ENCODE measurements at regions not wholly inside any gene's neighbourhood (a gene's known extent, or its start where the extent isn't known, plus 50 kb on each side); places are given as distances from the start of the nearest gene placed in this dataset.

DNA sequence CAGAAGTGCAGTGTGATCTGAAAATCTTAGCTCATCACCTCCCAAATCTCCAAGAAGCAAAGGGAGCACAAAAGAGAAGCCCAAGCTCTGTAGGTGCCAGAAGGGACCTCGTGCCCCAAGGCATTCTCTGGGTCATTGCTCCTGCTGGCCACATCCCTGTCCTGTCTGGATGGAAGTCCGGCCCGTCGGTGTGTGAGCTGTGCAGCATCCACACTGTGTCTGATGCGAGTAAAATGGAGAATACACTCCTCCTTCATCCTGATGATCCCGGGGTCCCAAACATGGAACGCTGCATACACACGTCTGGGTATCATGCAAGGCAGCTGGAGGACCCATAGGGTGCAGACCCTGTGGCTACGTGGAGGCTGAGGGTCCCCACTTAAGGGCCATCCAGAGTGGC lies 851.4 kb downstream of the GALR1 start:
- H2AFZ ChIP-seq (ENCODE audit: low read length) = no peak overlapping the region
- in situ Hi-C loops (cut with HindIII; ENCODE audit: extremely low pct_ligation_motif_present, low pct_unique_long_range_greater_than_20kb) (no loop called here), intact Hi-C loops (cut with micrococcal nuclease; ENCODE audit: unreplicated experiment) (no loop called here)
- WGBS (ENCODE audit: low lambda C conversion rate) = 0% methylated on average over 3 of the region's 9 CpGs
- ATAC-seq = no peak
- no peak overlapping the region for H3K4me3 ChIP-seq (replicated peaks in 1 of 3; ENCODE audit: insufficient read depth in 1 of 3, low read depth in 2 of 3, low read length in 3 of 3)
- TF ChIP-seq, protein P1, sequence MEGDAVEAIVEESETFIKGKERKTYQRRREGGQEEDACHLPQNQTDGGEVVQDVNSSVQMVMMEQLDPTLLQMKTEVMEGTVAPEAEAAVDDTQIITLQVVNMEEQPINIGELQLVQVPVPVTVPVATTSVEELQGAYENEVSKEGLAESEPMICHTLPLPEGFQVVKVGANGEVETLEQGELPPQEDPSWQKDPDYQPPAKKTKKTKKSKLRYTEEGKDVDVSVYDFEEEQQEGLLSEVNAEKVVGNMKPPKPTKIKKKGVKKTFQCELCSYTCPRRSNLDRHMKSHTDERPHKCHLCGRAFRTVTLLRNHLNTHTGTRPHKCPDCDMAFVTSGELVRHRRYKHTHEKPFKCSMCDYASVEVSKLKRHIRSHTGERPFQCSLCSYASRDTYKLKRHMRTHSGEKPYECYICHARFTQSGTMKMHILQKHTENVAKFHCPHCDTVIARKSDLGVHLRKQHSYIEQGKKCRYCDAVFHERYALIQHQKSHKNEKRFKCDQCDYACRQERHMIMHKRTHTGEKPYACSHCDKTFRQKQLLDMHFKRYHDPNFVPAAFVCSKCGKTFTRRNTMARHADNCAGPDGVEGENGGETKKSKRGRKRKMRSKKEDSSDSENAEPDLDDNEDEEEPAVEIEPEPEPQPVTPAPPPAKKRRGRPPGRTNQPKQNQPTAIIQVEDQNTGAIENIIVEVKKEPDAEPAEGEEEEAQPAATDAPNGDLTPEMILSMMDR (CRISPR knock-in tag; IDR thresholded peaks at IDR 0.05) = no peak
- no peak overlapping the region for H3K9ac ChIP-seq (ENCODE audit: insufficient read depth, low read depth, low read length)
- no peaks in the 10 kb centered on the region for H3K9me3 ChIP-seq (ENCODE audit: low read length)
- H3K79me2 ChIP-seq (ENCODE audit: insufficient read depth, low read length) = no peaks in the 10 kb centered on the region
- no peaks in the 10 kb centered on the region for H4K20me1 ChIP-seq (ENCODE audit: insufficient read depth, low read length)
- H3K36me3 ChIP-seq (replicated peaks in 1 of 2; ENCODE audit: control insufficient read depth in 1 of 2, insufficient read depth in 2 of 2, low read length in 2 of 2) = no peaks in the 10 kb centered on the region
- H3K27ac ChIP-seq (ENCODE audit: extremely low read length, insufficient read depth, low read length) = no peak overlapping the region
- peaks cover 0 to 4% of the 10 kb centered on the region in 2 experiments; a peak in 1 of 5 replicates for H3K27me3 ChIP-seq (ENCODE audit: control insufficient read depth in 1 of 2, insufficient read depth in 2 of 2, low read length in 2 of 2)
- BruUV-seq (replicated peaks) = no TSS peak
- ChIA-PET POLR2A (no interaction called here), CTCF (ENCODE audit: low intra/inter-chr PET ratio, low total read pairs) (no interaction called here)
- no peak for FAIRE-seq
- no peak overlapping the region for H3K4me2 ChIP-seq (ENCODE audit: low read depth, low read length)
- no peaks in the 10 kb centered on the region for H3K4me1 ChIP-seq (ENCODE audit: insufficient read depth, low read length)
- no peak for DNase-seq (ENCODE audit: low spot score)

DNA sequence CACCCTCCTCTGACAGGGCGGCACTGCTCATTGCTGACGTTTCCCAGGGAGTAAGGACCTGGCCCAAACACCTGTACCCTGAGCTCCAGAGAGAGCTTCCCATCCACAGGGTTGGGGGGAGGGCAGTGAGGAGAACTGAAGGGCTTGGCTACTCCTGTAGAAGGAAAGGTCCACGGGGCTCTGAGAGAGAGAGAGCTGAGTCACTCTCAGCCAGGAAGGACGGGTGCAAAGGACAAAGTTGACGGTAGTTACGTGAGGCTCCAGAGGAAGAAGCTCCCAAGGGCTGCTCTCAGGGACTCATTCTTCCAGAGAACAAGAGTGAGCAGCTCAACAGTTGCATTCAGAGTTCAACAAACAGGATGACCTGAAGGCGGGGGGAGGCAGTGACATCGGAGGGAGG lies 852.5 kb downstream of the GALR1 start:
- Histone ChIP-seq H3K4me1 (ENCODE audit: insufficient read depth, low read length) (no peaks in the 10 kb centered on the region), H3K27me3 (ENCODE audit: control insufficient read depth in 1 of 2, insufficient read depth in 2 of 2, low read length in 2 of 2) (peaks cover 0 to 4% of the 10 kb centered on the region in 2 experiments; a peak in 1 of 5 replicates), H3K36me3 (replicated peaks in 1 of 2; ENCODE audit: control insufficient read depth in 1 of 2, insufficient read depth in 2 of 2, low read length in 2 of 2) (no peaks in the 10 kb centered on the region), H3K4me2 (ENCODE audit: low read depth, low read length) (no peak overlapping the region), H3K27ac (ENCODE audit: extremely low read length, insufficient read depth, low read length) (no peak overlapping the region), H3K4me3 (replicated peaks in 1 of 3; ENCODE audit: insufficient read depth in 1 of 3, low read depth in 2 of 3, low read length in 3 of 3) (no peak overlapping the region), H3K9me3 (ENCODE audit: low read length) (no peaks in the 10 kb centered on the region), H3K79me2 (ENCODE audit: insufficient read depth, low read length) (no peaks in the 10 kb centered on the region), H4K20me1 (ENCODE audit: insufficient read depth, low read length) (no peaks in the 10 kb centered on the region), H3K9ac (ENCODE audit: insufficient read depth, low read depth, low read length) (no peak overlapping the region), H2AFZ (ENCODE audit: low read length) (no peak overlapping the region)
- DNase-seq (ENCODE audit: low spot score) (no peak), ATAC-seq (no peak; the same call in 2 of the 3 replicates), FAIRE-seq (no peak)
- WGBS (ENCODE audit: low lambda C conversion rate) = 6% methylated on average over 8 of the region's 8 CpGs
- intact Hi-C loops (cut with micrococcal nuclease; ENCODE audit: unreplicated experiment) = no loop called here
- ChIA-PET CTCF (ENCODE audit: low intra/inter-chr PET ratio, low total read pairs) (no interaction called here), POLR2A (no interaction called here)
- in situ Hi-C loops (cut with HindIII; ENCODE audit: extremely low pct_ligation_motif_present, low pct_unique_long_range_greater_than_20kb) = no loop called here
- BruUV-seq (replicated peaks) = no TSS peak
- TF ChIP-seq FOSL2 (CRISPR knock-in tag; IDR thresholded peaks at IDR 0.05) = 0 out of 2 replicates have a peak, but pooled peaks have one; percentile 23
- TF ChIP-seq, protein P2, sequence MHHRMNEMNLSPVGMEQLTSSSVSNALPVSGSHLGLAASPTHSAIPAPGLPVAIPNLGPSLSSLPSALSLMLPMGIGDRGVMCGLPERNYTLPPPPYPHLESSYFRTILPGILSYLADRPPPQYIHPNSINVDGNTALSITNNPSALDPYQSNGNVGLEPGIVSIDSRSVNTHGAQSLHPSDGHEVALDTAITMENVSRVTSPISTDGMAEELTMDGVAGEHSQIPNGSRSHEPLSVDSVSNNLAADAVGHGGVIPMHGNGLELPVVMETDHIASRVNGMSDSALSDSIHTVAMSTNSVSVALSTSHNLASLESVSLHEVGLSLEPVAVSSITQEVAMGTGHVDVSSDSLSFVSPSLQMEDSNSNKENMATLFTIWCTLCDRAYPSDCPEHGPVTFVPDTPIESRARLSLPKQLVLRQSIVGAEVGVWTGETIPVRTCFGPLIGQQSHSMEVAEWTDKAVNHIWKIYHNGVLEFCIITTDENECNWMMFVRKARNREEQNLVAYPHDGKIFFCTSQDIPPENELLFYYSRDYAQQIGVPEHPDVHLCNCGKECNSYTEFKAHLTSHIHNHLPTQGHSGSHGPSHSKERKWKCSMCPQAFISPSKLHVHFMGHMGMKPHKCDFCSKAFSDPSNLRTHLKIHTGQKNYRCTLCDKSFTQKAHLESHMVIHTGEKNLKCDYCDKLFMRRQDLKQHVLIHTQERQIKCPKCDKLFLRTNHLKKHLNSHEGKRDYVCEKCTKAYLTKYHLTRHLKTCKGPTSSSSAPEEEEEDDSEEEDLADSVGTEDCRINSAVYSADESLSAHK (CRISPR knock-in tag; IDR thresholded peaks at IDR 0.05; ENCODE audit: borderline replicate concordance) = no peak
- no peak for TF ChIP-seq GABPA (IDR thresholded peaks at IDR 0.05; ENCODE audit: low read depth, low read length)
- TF ChIP-seq GABPA (CRISPR knock-in tag; IDR thresholded peaks at IDR 0.05; ENCODE audit: low read depth) = 0 out of 2 replicates have a peak, but pooled peaks have one; percentile 13

Data from HepG2 (cell line).